Omental fat pad (tissue), 3 donors: ENCODE measurements at regions not wholly inside any gene's neighbourhood (a gene's known extent, or its start where the extent isn't known, plus 50 kb on each side); places are given as distances from the start of the nearest gene placed in this dataset.

ENCODE experiments used
- ATAC-seq: fragments of 150-250 bp; one replicate; pipeline ENCODE4 v1.9.1; 2016; ENCODE audit warnings: mild to moderate bottlenecking, moderate library complexity; ENCODE audit not compliant: low FRiP score
- DNase-seq: peaks from one replicate; pipeline ENCODE4 v3.0.0-alpha.2; 2019; ENCODE audit warnings: low spot score
- CTCF ChIP-seq, 3 donors: fragments of 450-650 bp; IDR thresholded peaks; one replicate each; pipeline ENCODE4 v1.5.1; 2016 to 2017; ENCODE audit warnings: antibody characterized with exemption in 3 of 3, mild to moderate bottlenecking in 3 of 3, moderate library complexity in 2 of 3

GRCh38 chr1:104592926-104593325 is 843.2 kb downstream of the AMY1C start:
- ATAC-seq (no peak), DNase-seq (no peak)
- TF ChIP-seq CTCF (IDR thresholded peaks at IDR 0.05), result no peak

- DNase-seq (no peak), ATAC-seq (no peak)
- TF ChIP-seq CTCF (IDR thresholded peaks at IDR 0.05), result no peak
Measured at GRCh38 chr1:104593413-104594187, 843.9 kb downstream of the AMY1C start.

DNA sequence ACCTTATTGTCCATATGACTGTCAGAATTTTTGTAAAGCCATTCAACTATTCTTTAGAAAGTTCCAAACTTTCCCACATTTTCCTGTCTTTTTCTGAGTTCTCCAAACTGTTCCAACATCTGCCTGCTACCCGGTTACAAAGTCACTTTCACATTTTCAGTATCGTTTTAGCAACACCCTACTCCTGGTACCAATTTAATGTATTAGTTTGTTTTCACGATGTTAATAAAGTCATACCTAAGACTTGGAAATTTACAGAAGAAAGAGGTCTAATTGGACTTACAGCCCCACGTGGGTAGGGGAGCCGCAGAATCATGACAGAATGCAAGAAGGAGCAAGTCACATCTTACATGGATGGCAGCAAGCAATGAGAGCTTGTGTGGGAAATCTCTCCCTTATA is 867.8 kb downstream of the AMY1C start:
- DNase-seq (no peak), ATAC-seq (no peak)
- TF ChIP-seq CTCF (IDR thresholded peaks at IDR 0.05), result no peak

DNA sequence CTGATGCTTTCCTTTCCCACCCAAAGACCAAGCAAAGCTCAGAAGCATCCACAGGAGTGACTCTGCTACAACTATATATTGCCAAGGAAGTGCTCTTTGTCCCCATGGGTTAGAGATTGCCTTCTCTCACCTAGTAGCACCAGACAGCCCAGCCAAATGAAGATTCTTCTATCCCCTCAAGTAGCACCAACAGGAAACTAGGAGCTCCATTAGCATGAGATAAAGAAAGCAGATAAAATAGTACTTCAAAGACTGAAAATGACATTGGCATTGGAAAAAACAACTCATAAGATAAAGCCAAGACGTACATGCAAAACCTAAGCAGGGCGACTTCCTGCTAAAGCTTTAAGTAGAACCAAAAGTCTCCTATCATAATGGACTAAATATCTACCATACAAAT is 871.5 kb downstream of the AMY1C start:
- no peak for TF ChIP-seq CTCF (IDR thresholded peaks at IDR 0.05)
- DNase-seq, result no peak
- ATAC-seq, result no peak

- ATAC-seq, result no peak
- no peak for TF ChIP-seq CTCF (IDR thresholded peaks at IDR 0.05)
- DNase-seq, result no peak
Measured at GRCh38 chr1:104624538-104624937, 874.8 kb downstream of the AMY1C start.

DNA sequence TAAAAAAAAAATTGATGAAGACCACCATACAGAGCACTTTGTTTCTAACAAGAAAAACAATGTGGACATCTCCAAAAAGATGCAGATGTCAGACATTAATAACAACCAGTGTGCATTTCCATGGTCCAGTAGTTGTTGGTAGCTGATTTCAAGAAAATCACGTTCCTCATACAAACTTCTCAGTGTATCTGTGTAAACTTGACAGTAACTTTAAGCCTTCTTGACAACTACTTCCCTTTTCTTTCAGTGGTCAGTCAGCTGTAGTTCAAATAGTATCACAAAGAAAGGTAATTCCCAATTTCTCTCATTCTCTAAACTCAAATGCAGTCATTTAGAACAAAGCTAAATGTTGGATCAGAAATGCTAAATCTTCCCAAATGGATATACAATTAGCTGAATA is 879.9 kb downstream of the AMY1C start:
- ATAC-seq (no peak), DNase-seq (no peak)
- TF ChIP-seq CTCF (IDR thresholded peaks at IDR 0.05), result no peak

GRCh38 chr1:104630567-104631149 is 881.0 kb downstream of the AMY1C start:
- ATAC-seq (no peak), DNase-seq (no peak)
- TF ChIP-seq CTCF (IDR thresholded peaks at IDR 0.05), result no peak
